ENCODE measurements at regions not wholly inside any gene's neighbourhood (a gene's known extent, or its start where the extent isn't known, plus 50 kb on each side); places are given as distances from the start of the nearest gene placed in this dataset.

- no peak for TF ChIP-seq CTCF (IDR thresholded peaks at IDR 0.05)
- no peak for TF ChIP-seq EZH2 (IDR thresholded peaks at IDR 0.05; ENCODE audit: borderline replicate concordance, insufficient read depth, low read depth, low read length, poor library complexity, severe bottlenecking)
Observed at GRCh38 chr2:133936096-133936495, 317.8 kb upstream of the MGAT5 start.
